ENCODE measurements at regions not wholly inside any gene's neighbourhood (a gene's known extent, or its start where the extent isn't known, plus 50 kb on each side); places are given as distances from the start of the nearest gene placed in this dataset.

DNA sequence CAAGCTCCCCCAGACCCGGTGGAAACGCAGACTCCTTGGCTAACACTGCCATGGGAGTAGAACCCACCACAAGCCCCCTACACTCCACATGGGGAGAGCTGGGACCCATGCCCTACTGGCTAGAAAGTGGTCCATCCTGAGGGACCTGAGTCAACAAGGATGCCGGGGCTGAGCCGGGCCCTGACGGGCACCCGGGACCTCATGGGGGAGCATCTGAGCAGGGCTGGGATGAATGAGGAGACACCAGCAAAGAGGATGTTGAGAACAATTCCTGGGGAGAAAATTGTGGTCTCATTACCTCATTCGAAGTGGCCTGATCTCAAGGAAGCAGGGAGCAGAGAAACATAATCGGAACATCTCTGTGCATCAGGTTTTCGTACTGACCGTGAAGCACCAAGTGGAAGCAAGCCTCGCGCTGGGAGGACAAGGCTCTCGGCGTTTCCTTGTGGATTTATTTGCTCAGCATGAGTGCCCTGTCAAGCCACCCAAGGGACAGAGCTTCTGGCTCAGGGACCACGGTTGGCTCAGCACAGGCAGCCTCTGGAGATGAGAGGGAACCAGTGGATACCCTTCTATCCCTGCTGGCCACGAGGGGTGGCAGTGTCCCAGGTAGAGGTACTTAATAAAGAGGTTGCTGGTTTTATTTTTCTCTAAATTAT, 132.2 kb upstream of the FAM20C start:
- FAIRE-seq: no peak
- no peak for DNase-seq (ENCODE audit: insufficient read length, low spot score)
- no peak for TF ChIP-seq POLR2A (IDR thresholded peaks at IDR 0.05; ENCODE audit: low read depth, low read length)

DNA sequence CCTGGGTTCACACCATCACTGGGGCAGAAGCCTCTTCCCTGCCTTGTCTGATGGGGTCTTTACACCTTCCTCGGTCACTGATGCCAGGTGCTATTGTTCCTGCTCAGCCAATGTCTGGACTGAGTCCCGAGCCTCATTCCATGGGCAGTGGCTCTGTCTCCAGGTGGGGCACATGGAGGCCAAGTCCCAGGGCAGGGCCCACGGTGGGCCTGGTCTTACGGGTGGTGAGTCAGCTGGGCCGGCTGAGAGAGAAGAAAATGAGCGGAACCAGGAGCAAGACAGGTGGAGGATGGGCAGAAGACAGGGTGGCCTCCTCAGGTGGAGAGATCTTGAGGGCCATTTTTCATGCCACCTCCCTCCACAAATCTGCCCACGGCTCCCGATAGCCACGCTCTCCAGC, 131.7 kb upstream of the FAM20C start:
- no peak for TF ChIP-seq POLR2A (IDR thresholded peaks at IDR 0.05; ENCODE audit: low read depth, low read length)
- FAIRE-seq: no peak
- DNase-seq (ENCODE audit: insufficient read length, low spot score): no peak

DNA sequence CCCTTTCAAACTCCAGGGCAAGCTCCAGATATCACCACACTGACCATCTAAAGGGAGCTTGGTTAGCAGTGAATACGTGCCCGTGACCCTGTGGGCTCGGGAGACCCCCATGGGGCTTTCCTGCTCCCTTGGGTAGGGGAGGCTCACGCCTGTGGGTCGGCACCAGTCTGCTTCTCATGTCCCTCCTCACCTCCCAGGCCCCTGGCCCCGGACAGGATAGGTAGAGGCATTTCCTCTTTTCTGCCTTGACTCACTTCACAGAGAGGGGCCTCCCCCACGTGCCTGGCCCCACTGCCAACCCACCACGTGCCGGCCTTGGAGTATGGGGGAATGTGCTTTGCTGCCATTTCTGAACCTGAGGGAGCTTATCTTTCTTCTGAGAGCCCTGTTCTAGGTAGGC, 131.3 kb upstream of the FAM20C start:
- DNase-seq (ENCODE audit: insufficient read length, low spot score) (no peak), FAIRE-seq (no peak)
- TF ChIP-seq POLR2A (IDR thresholded peaks at IDR 0.05; ENCODE audit: low read depth, low read length): no peak

DNA sequence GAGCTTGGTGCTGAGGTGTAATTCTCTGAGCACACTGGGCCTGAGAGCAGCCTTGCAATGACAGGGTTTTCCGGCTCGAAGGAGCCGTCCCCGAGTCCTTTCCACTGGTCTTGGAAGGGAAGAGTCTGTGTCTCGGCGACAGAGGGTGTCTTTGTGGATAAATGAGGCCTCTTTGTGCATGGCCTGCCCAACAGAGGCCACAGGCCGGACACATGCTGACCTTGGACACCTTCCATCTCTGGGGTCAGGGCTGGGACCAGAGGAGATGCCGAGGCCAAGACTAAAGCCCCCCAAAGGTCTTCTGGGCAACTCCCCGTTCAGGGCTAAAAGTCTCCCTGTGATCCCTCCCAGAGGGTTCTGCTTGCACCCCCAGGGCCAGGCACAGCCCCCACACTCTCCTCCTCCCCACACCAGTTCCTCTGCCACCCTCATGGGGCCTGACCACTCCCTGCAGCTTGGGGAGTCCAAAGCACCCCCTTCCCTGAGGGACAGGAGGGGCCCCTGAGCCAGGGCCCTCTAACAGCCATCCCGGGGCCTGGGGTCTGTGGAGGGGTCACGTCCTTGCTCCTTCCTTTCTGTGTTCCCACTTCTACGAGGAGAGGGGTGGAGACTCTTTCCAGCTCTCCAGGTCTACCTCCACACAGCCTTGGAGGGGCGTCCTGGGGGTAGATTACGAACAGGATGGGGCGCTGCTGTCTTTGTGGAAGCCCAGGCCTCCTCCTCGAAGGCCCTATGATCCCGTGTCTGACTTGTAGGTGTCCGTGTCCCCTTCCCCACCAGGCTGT, 130.6 kb upstream of the FAM20C start:
- TF ChIP-seq POLR2A (IDR thresholded peaks at IDR 0.05; ENCODE audit: low read depth, low read length): no peak
- FAIRE-seq (no peak), DNase-seq (ENCODE audit: insufficient read length, low spot score) (no peak)

DNA sequence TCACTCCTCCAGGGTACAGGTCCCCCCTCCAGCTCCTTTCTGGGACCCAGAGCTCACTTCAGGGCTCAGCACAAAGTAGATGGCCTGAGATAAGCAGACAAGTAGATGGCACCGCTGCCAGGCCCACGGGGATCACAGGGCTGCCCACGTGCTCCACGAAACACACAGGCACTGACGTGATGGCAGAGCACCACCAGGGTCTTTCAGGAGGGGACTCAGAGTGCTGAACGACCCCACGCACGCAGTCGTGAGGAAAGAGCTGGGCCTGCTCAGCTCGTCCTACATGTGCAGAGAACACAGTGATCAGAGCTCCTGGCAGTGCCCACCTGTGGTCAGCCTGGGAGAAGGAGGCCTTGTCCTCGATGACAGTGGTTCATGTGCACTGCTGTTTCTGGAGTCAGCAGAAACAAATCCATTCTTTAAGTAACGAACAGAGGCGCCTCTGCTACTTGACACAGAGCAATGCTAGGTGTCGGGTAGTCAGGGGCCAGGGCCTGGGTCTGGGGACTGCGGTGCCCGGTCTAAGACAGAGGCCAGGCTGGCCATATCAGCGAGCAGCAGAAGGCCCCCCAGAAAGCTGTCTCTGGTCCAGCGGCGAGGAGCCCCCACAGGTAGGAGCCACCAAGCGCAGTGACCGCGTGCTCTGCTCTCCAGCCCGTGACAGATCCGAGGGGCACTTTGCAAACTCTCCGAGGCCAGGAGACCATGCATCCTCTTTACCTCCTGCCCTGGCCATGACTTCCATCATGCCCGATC, 129.8 kb upstream of the FAM20C start:
- FAIRE-seq: no peak

DNA sequence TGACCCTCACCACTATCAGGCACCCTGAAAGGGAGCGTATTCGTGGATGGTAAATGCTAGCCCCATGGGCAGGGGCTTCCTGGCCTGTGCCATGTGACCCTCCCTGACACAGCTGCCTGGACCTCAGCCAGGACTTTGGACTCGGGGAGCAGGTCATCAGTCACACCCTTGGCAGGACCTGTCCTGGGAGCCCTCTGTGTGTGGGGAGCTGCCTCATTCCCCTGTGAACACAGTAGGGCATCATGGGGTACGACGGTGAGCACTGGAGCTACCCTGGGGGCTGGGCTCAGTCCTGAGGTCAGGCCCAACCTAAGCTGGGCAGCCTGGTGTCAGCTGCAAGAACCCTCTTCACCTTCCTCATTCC, 129.3 kb upstream of the FAM20C start:
- no peak for FAIRE-seq
- no peak for DNase-seq (ENCODE audit: insufficient read length, low spot score)
- no peak for TF ChIP-seq POLR2A (IDR thresholded peaks at IDR 0.05; ENCODE audit: low read depth, low read length)

More for the DNA sequence above, 129.8 kb upstream of the FAM20C start:
- no peak for TF ChIP-seq POLR2A (IDR thresholded peaks at IDR 0.05; ENCODE audit: low read depth, low read length)
- DNase-seq (ENCODE audit: insufficient read length, low spot score): no peak

DNA sequence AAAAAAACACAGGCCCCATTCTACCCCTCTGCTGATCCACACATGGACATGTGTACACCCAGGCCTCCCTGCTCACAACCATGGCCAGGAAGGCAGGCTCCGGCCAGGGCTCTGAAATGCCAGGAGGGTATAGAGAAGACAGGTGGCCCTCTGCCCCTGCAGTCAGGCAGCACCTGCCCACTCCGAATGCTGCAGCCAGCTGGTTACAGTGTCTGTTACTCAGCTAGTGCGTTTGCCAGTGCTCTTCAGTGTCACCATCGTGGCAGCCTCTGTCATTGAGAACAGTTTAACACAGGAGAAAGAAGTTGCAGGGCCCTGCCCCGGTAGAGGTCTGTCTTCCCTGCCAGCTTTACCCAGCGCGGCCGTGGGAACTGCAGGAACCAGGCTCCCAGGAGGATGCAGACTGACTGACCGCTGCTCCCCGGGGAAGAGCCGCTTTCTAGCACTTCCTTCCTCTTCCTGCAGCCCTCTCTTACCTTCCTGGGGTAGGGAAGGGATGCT, 128.8 kb upstream of the FAM20C start:
- FAIRE-seq (no peak), DNase-seq (ENCODE audit: insufficient read length, low spot score) (no peak)
- TF ChIP-seq POLR2A (IDR thresholded peaks at IDR 0.05; ENCODE audit: low read depth, low read length): no peak

DNA sequence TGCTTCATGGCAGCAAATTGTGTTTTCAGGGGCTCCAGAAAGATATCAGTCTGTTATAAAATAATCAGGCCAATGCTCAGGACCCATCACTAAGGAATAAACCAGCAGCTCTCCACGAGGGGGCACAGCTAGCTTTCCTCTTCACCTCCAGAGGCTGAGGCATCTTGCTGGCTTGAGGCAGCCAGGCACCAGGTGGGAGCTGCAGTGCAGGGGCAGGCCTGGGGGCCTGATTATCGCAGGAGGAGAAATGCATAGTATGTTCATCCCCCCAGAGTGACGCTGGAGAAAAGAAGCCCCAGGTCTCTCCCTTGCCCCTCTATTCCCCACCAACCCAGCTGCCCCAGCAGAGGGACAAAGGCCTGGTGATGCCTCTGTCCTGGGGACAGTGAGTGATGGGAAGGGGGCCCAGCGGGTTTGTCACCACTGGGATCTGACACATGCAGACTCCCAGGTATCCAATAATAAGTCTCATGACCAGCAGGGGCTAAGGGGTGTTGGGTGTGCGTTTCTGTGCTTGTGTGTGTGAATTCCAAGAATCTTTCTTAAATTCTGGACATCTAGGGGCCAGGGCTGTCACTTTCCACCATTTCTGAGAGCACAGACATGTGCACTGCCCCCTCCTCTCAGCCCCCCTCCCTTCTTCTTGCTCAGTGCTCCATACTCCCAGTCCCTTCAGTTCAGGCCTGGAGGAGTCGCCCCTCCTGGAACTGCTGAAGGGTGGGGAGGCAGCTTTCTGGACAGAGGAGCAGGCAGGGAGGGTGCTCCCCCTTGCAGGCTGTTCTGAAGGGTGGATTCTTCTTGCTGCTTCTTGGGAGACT, 128.1 kb upstream of the FAM20C start:
- FAIRE-seq (no peak), DNase-seq (ENCODE audit: insufficient read length, low spot score) (no peak)
- no peak for TF ChIP-seq POLR2A (IDR thresholded peaks at IDR 0.05; ENCODE audit: low read depth, low read length)

DNA sequence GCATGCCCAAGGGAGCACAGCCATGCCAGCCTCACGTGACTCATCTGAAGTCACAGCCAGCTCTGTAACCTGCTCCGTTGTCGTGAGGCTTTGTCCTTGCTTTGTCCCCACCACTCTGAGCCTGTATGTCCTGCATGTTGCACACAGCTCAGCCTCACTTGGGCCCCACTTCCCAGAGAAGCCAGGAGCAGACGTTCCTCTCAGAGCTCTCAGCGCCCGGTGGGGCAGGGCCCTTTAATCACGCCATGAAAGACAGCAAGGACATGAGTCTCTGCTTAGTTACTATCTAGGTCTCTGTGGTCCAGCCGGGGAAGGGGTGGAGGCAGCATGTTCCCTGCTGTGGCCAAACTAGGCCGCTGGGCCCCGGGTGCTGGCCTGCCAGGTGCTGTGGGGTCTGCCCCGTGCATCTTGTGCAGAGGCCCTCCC, 127.4 kb upstream of the FAM20C start:
- FAIRE-seq: no peak
- no peak for DNase-seq (ENCODE audit: insufficient read length, low spot score)
- no peak for TF ChIP-seq POLR2A (IDR thresholded peaks at IDR 0.05; ENCODE audit: low read depth, low read length)

DNA sequence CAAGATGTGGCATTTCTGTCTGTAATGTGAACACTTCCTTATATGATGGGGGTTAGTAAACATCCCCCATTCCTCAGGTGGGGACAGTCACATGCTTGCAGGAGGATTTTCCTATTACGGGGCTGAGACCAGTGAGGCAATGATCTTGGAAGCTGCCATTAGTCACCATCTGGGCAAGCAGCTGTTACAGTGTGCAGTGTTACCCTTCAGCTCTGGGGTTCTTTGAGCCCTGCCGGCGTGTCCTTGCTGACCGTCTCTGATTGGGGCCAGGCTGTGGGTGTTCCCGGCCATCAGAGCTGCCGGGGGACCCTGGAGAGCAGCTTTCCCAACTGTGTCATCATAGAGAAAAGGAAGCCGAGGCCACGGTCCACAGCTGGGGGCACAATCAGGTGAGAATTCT, 126.8 kb upstream of the FAM20C start:
- FAIRE-seq (no peak), DNase-seq (ENCODE audit: insufficient read length, low spot score) (no peak)
- no peak for TF ChIP-seq POLR2A (IDR thresholded peaks at IDR 0.05; ENCODE audit: low read depth, low read length)

DNA sequence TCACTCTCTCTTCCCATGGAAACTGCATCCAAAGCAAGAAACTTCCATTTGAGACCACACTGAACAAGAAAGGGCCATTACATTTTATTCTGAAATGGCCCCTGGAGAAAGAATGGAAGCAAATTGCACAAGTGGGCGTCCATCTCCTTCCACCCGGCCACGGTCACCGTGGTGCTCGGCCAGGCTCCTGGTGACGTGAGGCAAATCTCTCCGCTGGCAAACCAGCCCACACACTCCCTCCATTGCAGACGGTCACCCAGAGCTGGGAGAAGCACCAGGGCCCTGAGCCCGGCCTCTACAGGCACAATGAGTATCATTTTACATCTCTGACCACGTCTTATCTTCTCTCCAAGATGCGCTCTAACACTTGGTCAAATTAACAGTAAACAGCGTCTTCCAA, 126.1 kb upstream of the FAM20C start:
- no peak for FAIRE-seq
- no peak for TF ChIP-seq POLR2A (IDR thresholded peaks at IDR 0.05; ENCODE audit: low read depth, low read length)
- DNase-seq (ENCODE audit: insufficient read length, low spot score): no peak

DNA sequence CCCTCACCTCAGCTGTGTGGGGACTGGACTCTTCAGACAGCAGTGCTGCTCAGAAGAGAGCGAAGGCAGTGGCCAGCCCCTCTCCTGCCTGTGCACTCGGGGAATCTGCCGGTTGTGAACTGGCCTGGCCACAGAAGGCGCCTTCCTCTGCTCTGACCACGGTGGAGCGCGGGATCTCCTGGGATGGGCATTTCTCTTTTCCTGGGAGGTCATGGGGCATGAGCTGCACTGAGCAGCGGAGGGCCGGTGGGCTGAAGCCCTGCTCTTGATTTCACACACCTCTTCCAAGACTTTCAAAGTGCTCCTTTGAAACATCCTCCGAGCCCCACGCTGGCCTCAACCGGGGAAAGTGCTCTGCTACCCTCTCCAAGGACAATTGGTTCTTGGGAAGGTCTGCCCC, 125.6 kb upstream of the FAM20C start:
- no peak for TF ChIP-seq POLR2A (IDR thresholded peaks at IDR 0.05; ENCODE audit: low read depth, low read length)
- no peak for DNase-seq (ENCODE audit: insufficient read length, low spot score)
- FAIRE-seq: no peak

DNA sequence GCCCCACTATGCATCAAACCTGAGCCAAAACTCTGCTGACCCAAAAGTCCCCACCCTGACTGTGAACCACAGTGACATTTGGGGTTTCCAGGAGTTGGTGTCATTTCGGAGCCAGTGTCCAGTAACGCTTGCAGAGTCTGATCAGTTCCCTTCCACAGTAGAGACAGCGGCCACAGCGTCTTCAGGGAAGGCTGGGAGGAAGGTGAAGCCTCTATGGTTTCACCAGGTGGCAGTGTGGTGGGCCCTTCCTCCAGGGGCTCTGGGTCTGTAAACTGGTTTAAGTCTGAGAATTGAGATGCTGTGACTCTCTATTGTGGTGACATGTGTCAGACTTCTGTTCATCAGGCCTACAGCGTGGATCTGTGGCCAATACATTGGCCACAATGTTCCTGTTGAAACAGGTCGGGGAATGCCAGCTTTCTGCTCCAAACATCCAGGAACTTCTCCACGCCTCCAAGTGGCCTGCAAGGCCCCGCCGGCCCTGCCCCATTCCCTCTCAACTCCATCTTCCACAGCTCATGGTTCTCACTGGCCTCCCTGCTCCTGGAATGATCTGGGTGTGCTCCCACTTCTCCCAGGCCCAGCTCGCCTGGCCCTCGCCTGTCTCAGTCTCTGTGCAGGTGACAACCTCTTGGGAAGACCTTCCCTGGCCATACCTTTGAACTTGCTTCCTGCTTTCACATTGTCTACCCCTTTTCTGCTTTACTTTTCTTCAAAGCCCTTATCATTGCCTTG, 124.5 kb upstream of the FAM20C start:
- DNase-seq (ENCODE audit: insufficient read length, low spot score) (no peak), FAIRE-seq (no peak)
- TF ChIP-seq POLR2A (IDR thresholded peaks at IDR 0.05; ENCODE audit: low read depth, low read length): no peak

Data from H54 (cell line).